Neural crest cell (in vitro differentiated cells): ENCODE measurements at regions not wholly inside any gene's neighbourhood (a gene's known extent, or its start where the extent isn't known, plus 50 kb on each side); places are given as distances from the start of the nearest gene placed in this dataset.

Experiments
- DNase-seq: peaks from one replicate; pipeline ENCODE4 v3.0.0; 2021; ENCODE audit warnings: low read depth, mixed read lengths, low spot score
- H3K27ac Mint-ChIP-seq: one replicate; pipeline ENCODE4 v1.8.0; 2021; ENCODE audit warnings: mild to moderate bottlenecking, mixed read lengths; ENCODE audit not compliant: unreplicated experiment
- H3K27me3 Mint-ChIP-seq: 2 replicates; pipeline ENCODE4 v1.8.0; 2021; ENCODE audit warnings: low read depth, mild to moderate bottlenecking, mixed read lengths
- H3K36me3 Mint-ChIP-seq: 2 replicates; pipeline ENCODE4 v1.8.0; 2021; ENCODE audit warnings: low read depth, mild to moderate bottlenecking, mixed read lengths
- H3K4me1 Mint-ChIP-seq: 2 replicates; pipeline ENCODE4 v1.8.0; 2021; ENCODE audit warnings: mixed read lengths
- H3K4me3 Mint-ChIP-seq: one replicate; pipeline ENCODE4 v1.8.0; 2021; ENCODE audit warnings: mild to moderate bottlenecking, mixed read lengths
- H3K9me3 Mint-ChIP-seq: 2 replicates; pipeline ENCODE4 v1.8.0; 2021; ENCODE audit warnings: mixed read lengths
- TF ChIP-seq, protein P1 (sequence below): fragments of 200-600 bp; sonication (generic); conservative IDR thresholded peaks from 2 replicates; pipeline ENCODE4 v1.5.0; 2021; ENCODE audit warnings: antibody characterized with exemption, mild to moderate bottlenecking

GRCh38 chr3:194738254-194739093, 52.8 kb downstream of the FAM43A start:
- Mint-ChIP-seq H3K27ac (no peak overlapping the region), H3K27me3 (peaks cover 46% of the 10 kb centered on the region), H3K4me1 (peaks cover 10% of the 10 kb centered on the region), H3K9me3 (peaks cover 2% of the 10 kb centered on the region), H3K36me3 (no peaks in the 10 kb centered on the region), H3K4me3 (no peak overlapping the region)
- DNase-seq: no peak
- TF ChIP-seq, protein P1, sequence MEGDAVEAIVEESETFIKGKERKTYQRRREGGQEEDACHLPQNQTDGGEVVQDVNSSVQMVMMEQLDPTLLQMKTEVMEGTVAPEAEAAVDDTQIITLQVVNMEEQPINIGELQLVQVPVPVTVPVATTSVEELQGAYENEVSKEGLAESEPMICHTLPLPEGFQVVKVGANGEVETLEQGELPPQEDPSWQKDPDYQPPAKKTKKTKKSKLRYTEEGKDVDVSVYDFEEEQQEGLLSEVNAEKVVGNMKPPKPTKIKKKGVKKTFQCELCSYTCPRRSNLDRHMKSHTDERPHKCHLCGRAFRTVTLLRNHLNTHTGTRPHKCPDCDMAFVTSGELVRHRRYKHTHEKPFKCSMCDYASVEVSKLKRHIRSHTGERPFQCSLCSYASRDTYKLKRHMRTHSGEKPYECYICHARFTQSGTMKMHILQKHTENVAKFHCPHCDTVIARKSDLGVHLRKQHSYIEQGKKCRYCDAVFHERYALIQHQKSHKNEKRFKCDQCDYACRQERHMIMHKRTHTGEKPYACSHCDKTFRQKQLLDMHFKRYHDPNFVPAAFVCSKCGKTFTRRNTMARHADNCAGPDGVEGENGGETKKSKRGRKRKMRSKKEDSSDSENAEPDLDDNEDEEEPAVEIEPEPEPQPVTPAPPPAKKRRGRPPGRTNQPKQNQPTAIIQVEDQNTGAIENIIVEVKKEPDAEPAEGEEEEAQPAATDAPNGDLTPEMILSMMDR: no peak

DNA sequence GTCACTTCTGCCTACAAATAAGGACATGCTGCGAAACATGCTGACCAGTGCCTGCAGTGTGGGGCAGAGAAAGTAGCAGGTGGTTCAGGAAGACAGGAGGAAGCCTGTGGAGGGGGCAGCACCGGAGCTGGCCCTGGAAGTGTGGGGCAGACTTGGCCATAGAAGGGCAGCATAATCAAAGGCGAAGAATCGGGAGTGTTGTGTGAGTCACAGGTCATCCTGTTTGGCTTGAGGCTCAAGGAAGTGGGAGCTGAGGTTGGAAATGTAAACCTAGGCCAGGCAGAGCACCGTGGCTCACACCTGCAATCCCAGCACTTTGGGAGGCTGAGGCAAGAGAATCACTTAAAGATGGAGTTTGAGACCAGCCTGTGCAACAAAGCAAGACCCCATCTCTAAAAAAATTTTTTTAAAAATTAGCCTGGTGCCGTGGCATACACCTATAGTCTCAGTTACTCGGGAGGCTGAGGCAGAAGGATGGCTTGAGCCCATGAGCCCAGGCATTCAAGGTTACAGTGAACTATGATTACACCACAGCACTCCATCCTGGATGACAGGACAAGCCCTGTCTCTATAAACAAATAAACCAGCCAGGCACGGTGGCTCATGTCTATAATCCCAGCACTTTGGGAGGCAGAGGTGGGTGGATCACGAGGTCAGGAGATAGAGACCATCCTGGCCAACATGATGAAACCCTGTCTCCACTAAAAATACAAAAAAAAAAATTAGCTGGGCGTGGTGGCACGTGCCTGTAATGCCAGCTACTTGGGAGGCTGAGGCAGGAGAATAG, 54.0 kb downstream of the FAM43A start:
- no peak for DNase-seq
- Mint-ChIP-seq H3K27me3 (peaks cover 43% of the 10 kb centered on the region), H3K4me3 (no peak overlapping the region), H3K36me3 (no peaks in the 10 kb centered on the region), H3K9me3 (peaks cover 2% of the 10 kb centered on the region), H3K27ac (peak overlapping the region; percentile 14), H3K4me1 (peaks cover 10% of the 10 kb centered on the region)
- TF ChIP-seq, protein P1: no peak

DNA sequence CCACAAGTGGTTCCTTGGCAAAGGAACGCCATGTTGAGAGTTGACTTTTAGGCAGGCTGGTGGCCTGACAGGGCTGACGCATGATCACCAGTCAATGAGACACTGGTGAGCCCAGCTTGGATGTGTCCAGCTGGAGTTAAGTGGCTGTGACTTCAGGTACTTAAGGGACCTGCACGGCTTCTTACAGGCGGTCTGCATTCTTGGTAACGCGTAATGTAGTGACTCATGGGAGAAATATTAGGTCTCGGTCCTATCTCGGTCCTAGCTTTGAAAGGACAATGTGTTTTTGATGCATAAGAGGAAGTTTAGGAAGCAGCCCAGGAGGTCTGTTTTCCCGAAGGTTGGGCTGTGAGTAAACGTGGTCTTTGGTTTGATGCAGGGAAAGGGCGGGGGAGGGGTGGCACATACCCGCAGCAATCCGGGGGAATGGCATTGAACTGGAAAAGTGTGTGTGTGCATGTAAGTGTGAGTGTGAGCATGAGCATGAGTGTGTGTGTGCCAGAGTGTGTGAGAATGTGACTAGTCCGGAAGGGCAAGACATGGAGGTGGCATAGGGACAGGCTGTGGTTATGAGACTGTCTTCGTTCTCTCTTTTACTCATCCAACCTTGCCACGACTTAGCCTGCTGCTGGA, 55.3 kb downstream of the FAM43A start:
- peaks cover 10% of the 10 kb centered on the region for H3K4me1 Mint-ChIP-seq
- no peak overlapping the region for H3K4me3 Mint-ChIP-seq
- peak overlapping the region; percentile 86 for H3K27ac Mint-ChIP-seq
- H3K36me3 Mint-ChIP-seq: no peaks in the 10 kb centered on the region
- no peaks in the 10 kb centered on the region for H3K9me3 Mint-ChIP-seq
- TF ChIP-seq, protein P1: no peak
- H3K27me3 Mint-ChIP-seq: peaks cover 46% of the 10 kb centered on the region
- DNase-seq: no peak

DNA sequence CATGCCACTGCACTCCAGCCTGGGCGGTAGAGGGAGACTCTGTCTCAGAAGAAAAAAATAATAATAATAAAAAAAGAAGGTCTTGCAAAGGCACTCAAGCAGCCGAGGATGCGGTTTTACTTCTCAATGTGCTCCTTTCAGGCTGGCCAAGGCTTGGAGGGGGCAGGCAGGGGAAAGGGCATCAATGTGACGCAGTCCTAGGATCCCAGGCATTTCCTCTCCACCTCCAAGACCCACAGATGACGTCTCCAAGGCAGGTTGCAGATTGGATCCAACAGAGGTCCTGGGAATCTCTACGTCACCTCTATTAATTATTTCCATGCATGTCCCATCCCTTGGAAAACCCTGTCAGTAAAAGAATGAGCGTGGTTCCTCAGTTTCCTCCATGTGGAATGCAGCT, 56.2 kb downstream of the FAM43A start:
- TF ChIP-seq, protein P1: no peak
- no peak overlapping the region for H3K27ac Mint-ChIP-seq
- no peaks in the 10 kb centered on the region for H3K36me3 Mint-ChIP-seq

DNA sequence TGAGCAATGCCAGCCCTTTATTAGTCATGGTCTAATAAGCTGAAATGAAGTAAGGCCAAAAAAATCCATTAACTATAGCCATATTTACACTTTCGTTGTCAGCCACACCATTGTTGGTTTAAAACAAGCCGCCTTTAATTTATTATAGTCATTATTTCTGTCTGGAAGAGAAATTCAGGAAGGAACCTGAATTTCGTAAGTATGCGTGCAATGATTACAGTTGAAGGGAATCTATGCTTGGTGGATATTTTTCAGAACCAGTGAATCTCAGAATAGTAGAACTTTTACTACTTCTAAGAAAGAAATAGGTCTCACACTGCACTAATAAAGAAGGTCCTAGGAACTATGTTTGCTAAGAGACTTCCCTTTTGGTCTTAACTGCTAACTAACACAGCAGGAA, 59.1 kb downstream of the FAM43A start:
- H3K27me3 Mint-ChIP-seq: peaks cover 66% of the 10 kb centered on the region
- TF ChIP-seq, protein P1: no peak
- H3K4me1 Mint-ChIP-seq: peaks cover 18% of the 10 kb centered on the region
- H3K36me3 Mint-ChIP-seq: no peaks in the 10 kb centered on the region
- H3K4me3 Mint-ChIP-seq: no peak overlapping the region
- no peaks in the 10 kb centered on the region for H3K9me3 Mint-ChIP-seq
- no peak for DNase-seq
- no peak overlapping the region for H3K27ac Mint-ChIP-seq

More for the DNA sequence above, 56.2 kb downstream of the FAM43A start:
- Mint-ChIP-seq H3K4me3 (no peak overlapping the region), H3K9me3 (no peaks in the 10 kb centered on the region), H3K27me3 (peaks cover 56% of the 10 kb centered on the region), H3K4me1 (peaks cover 10% of the 10 kb centered on the region)
- no peak for DNase-seq
